ENCODE measurements at regions not wholly inside any gene's neighbourhood (a gene's known extent, or its start where the extent isn't known, plus 50 kb on each side); places are given as distances from the start of the nearest gene placed in this dataset.
"Not testable (repeated sequence)": the region's sequence is repeated elsewhere in the genome, so short reads cannot be mapped to it uniquely, and the experiment has no call there.

DNA sequence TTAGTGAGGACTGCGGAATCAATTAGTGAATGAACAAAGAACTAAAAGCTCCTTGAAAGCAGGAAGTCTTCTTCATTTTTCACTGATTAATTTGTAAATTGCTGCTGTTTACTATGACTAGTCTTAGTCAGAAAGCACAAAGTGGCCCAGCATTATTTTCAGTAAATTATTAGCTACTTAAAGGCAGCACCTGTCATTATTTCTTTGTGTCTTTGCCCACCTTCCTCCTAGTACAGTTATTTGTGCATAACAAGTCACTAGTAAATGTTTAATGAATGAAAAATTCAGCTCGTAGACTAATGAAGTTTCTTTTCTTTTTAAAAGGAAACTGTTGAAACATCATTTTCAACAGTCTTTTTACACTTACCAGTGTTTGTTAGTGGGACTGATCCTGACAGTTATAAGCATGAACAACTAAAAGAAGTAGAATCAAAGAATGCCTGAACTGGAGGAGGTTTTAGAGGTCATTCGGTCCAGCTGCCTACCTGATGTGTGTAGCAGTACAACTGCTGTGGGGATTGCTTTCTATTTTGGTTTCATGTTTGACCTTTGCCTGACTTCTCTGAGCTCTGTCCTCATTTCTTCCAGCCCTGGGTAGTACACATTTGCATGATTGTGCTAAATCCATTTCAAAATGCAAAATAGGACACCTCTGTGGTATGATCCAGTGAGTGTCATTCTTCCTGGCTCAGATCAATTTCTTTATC lies 140.0 kb upstream of the PHYHIPL start:
- TF ChIP-seq, protein P1, sequence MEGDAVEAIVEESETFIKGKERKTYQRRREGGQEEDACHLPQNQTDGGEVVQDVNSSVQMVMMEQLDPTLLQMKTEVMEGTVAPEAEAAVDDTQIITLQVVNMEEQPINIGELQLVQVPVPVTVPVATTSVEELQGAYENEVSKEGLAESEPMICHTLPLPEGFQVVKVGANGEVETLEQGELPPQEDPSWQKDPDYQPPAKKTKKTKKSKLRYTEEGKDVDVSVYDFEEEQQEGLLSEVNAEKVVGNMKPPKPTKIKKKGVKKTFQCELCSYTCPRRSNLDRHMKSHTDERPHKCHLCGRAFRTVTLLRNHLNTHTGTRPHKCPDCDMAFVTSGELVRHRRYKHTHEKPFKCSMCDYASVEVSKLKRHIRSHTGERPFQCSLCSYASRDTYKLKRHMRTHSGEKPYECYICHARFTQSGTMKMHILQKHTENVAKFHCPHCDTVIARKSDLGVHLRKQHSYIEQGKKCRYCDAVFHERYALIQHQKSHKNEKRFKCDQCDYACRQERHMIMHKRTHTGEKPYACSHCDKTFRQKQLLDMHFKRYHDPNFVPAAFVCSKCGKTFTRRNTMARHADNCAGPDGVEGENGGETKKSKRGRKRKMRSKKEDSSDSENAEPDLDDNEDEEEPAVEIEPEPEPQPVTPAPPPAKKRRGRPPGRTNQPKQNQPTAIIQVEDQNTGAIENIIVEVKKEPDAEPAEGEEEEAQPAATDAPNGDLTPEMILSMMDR (conservative IDR thresholded peaks at IDR 0.05): no peak
- Mint-ChIP-seq H3K4me3 (no peak overlapping the region), H3K9me3 (peaks cover 7% of the 10 kb centered on the region), H3K27ac (no peak overlapping the region), H3K36me3 (no peaks in the 10 kb centered on the region), H3K27me3 (no peaks in the 10 kb centered on the region), H3K4me1 (ENCODE audit: unreplicated experiment) (peaks cover 7% of the 10 kb centered on the region)
- no peak for DNase-seq (ENCODE audit: extremely low spot score, unreplicated experiment)

DNA sequence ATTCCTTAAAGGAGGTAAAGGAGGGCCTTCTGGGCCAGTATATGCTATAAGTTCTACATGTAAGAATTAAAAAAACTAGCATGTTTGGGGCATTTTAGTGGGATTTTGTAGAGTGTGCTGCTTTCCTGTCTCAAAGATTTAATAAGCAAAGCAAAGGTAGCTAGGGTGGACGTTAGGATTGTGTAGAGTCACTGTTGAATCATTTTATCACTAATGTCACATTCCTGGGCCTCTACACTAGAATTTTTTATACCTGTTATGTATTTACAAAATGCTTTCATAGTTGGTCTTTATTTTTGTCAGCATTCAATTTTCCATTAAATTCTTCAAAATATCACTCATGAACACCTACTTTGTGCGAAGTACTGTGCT lies 139.4 kb upstream of the PHYHIPL start:
- H3K27ac Mint-ChIP-seq: no peak overlapping the region

GRCh38 chr10:59037506-59037905 lies 138.9 kb upstream of the PHYHIPL start:
- no peak overlapping the region for H3K27ac Mint-ChIP-seq
- peaks cover 7% of the 10 kb centered on the region for H3K4me1 Mint-ChIP-seq (ENCODE audit: unreplicated experiment)
- DNase-seq (ENCODE audit: extremely low spot score, unreplicated experiment): no peak
- H3K27me3 Mint-ChIP-seq: no peaks in the 10 kb centered on the region
- TF ChIP-seq, protein P1 (conservative IDR thresholded peaks at IDR 0.05): no peak
- H3K4me3 Mint-ChIP-seq: no peak overlapping the region
- peaks cover 10% of the 10 kb centered on the region for H3K9me3 Mint-ChIP-seq
- no peaks in the 10 kb centered on the region for H3K36me3 Mint-ChIP-seq

More for the DNA sequence above, 139.4 kb upstream of the PHYHIPL start:
- DNase-seq (ENCODE audit: extremely low spot score, unreplicated experiment): no peak
- Mint-ChIP-seq H3K4me3 (no peak overlapping the region), H3K27me3 (no peaks in the 10 kb centered on the region), H3K36me3 (no peaks in the 10 kb centered on the region), H3K4me1 (ENCODE audit: unreplicated experiment) (peaks cover 7% of the 10 kb centered on the region), H3K9me3 (peaks cover 7% of the 10 kb centered on the region)
- TF ChIP-seq, protein P1 (conservative IDR thresholded peaks at IDR 0.05): no peak

- H3K27ac Mint-ChIP-seq: not testable (repeated sequence)
Observed at GRCh38 chr10:59043358-59043757, 133.1 kb upstream of the PHYHIPL start.

GRCh38 chr10:59047180-59047579 lies 129.3 kb upstream of the PHYHIPL start:
- no peaks in the 10 kb centered on the region for H3K36me3 Mint-ChIP-seq
- H3K27me3 Mint-ChIP-seq: no peaks in the 10 kb centered on the region
- no peak for DNase-seq (ENCODE audit: extremely low spot score, unreplicated experiment)
- H3K27ac Mint-ChIP-seq: no peak overlapping the region
- no peaks in the 10 kb centered on the region for H3K4me1 Mint-ChIP-seq (ENCODE audit: unreplicated experiment)
- peaks cover 19% of the 10 kb centered on the region for H3K9me3 Mint-ChIP-seq
- H3K4me3 Mint-ChIP-seq: no peak overlapping the region
- TF ChIP-seq, protein P1 (conservative IDR thresholded peaks at IDR 0.05): no peak

More at GRCh38 chr10:59043358-59043757, 133.1 kb upstream of the PHYHIPL start:
- H3K27me3 Mint-ChIP-seq; H3K4me3 Mint-ChIP-seq; DNase-seq (ENCODE audit: extremely low spot score, unreplicated experiment); H3K36me3 Mint-ChIP-seq; H3K4me1 Mint-ChIP-seq (ENCODE audit: unreplicated experiment): not testable (repeated sequence)
- peaks cover 12% of the 10 kb centered on the region for H3K9me3 Mint-ChIP-seq

GRCh38 chr10:59047957-59048618 lies 128.4 kb upstream of the PHYHIPL start:
- DNase-seq (ENCODE audit: extremely low spot score, unreplicated experiment): no peak
- H3K27ac Mint-ChIP-seq: no peak overlapping the region
- no peaks in the 10 kb centered on the region for H3K27me3 Mint-ChIP-seq
- TF ChIP-seq, protein P1 (conservative IDR thresholded peaks at IDR 0.05): no peak
- H3K9me3 Mint-ChIP-seq: peaks cover 15% of the 10 kb centered on the region
- no peaks in the 10 kb centered on the region for H3K36me3 Mint-ChIP-seq
- no peak overlapping the region for H3K4me3 Mint-ChIP-seq
- no peaks in the 10 kb centered on the region for H3K4me1 Mint-ChIP-seq (ENCODE audit: unreplicated experiment)

GRCh38 chr10:59053502-59053901 lies 122.9 kb upstream of the PHYHIPL start:
- H3K27ac Mint-ChIP-seq; H3K4me3 Mint-ChIP-seq; H3K27me3 Mint-ChIP-seq; DNase-seq (ENCODE audit: extremely low spot score, unreplicated experiment); H3K36me3 Mint-ChIP-seq; H3K4me1 Mint-ChIP-seq (ENCODE audit: unreplicated experiment): not testable (repeated sequence)
- peaks cover 20% of the 10 kb centered on the region for H3K9me3 Mint-ChIP-seq
